Stomach (tissue), 4 donors: ENCODE measurements at regions not wholly inside any gene's neighbourhood (a gene's known extent, or its start where the extent isn't known, plus 50 kb on each side); places are given as distances from the start of the nearest gene placed in this dataset.

Source experiments
- CTCF ChIP-seq, 7 experiments: fragments of 450-650 bp in 4 of 7; fragments of 200-600 bp in 3 of 7; sonication (generic) in 3 of 7; IDR thresholded peaks; one replicate each; pipeline ENCODE4 v1.5.1; 2016 to 2019; ENCODE audit warnings: antibody characterized with exemption in 7 of 7, control low read depth in 2 of 7, mild to moderate bottlenecking in 1 of 7
- POLR2A ChIP-seq, 4 donors: fragments of 450-650 bp; IDR thresholded peaks; one replicate each; pipeline ENCODE4 v1.6.1; 2016; ENCODE audit warnings: antibody characterized with exemption in 4 of 4, control low read depth in 2 of 4, mild to moderate bottlenecking in 1 of 4, moderate library complexity in 1 of 4
- POLR2AphosphoS5 ChIP-seq, 3 donors: sonication (generic); formaldehyde crosslinking; IDR thresholded peaks; one replicate each; pipeline ENCODE4 v1.6.1; 2016; ENCODE audit warnings: antibody characterized with exemption in 3 of 3

- no peak for TF ChIP-seq CTCF (IDR thresholded peaks at IDR 0.05)
- TF ChIP-seq POLR2A (IDR thresholded peaks at IDR 0.05), result no peak
- no peak for TF ChIP-seq POLR2AphosphoS5 (IDR thresholded peaks at IDR 0.05)
Measured at GRCh38 chr6:6497976-6498375, 90.5 kb upstream of the LY86 start.
